ENCODE measurements at regions not wholly inside any gene's neighbourhood (a gene's known extent, or its start where the extent isn't known, plus 50 kb on each side); places are given as distances from the start of the nearest gene placed in this dataset.
"Not testable (repeated sequence)": the region's sequence is repeated elsewhere in the genome, so short reads cannot be mapped to it uniquely, and the experiment has no call there.

- H3K9me3 ChIP-seq (ENCODE audit: insufficient read depth, low read depth), result no peaks in the 10 kb centered on the region
- TF ChIP-seq EZH2 (IDR thresholded peaks at IDR 0.05; ENCODE audit: low read depth) (no peak), CTCF (conservative IDR thresholded peaks at IDR 0.05) (no peak)
- H3K27me3 ChIP-seq (ENCODE audit: insufficient read depth, low read depth), result no peaks in the 10 kb centered on the region
- no peak overlapping the region for H2AFZ ChIP-seq
- H3K9me2 ChIP-seq (ENCODE audit: insufficient read depth), result no peaks in the 10 kb centered on the region; the same call in 1 of the 2 replicates
- POLR2A ChIA-PET (ENCODE audit: unreplicated experiment), result no interaction called here
- no peak overlapping the region for H3K4me3 ChIP-seq
- no peaks in the 10 kb centered on the region for H3K4me1 ChIP-seq (replicated peaks; ENCODE audit: insufficient read depth)
- intact Hi-C loops (cut with micrococcal nuclease; ENCODE audit: unreplicated experiment), result no loop called here
- no TSS peak for BruUV-seq (replicated peaks)
- no peaks in the 10 kb centered on the region for H3K36me3 ChIP-seq (ENCODE audit: low read depth)
- no peak for DNase-seq
- no peak overlapping the region for H3K27ac ChIP-seq
- H3K4me2 ChIP-seq, result no peak overlapping the region
- CTCF ChIA-PET, result no interaction called here
- no peaks in the 10 kb centered on the region for H3K79me2 ChIP-seq (ENCODE audit: low read depth)
- no peaks in the 10 kb centered on the region; the same call in 1 of the 2 replicates for H4K20me1 ChIP-seq (ENCODE audit: insufficient read depth)
- no peaks in the 10 kb centered on the region for H3F3A ChIP-seq (ENCODE audit: insufficient read depth, low read depth)
Observed at GRCh38 chr12:72982356-72982755, 710.2 kb downstream of the TRHDE start.

- ChIA-PET CTCF (no interaction called here), POLR2A (ENCODE audit: unreplicated experiment) (no interaction called here)
- Histone ChIP-seq H3K4me2 (no peak overlapping the region), H3K79me2 (ENCODE audit: low read depth) (no peaks in the 10 kb centered on the region), H3K9me3 (ENCODE audit: insufficient read depth, low read depth) (no peaks in the 10 kb centered on the region), H3K27ac (no peak overlapping the region), H3K27me3 (ENCODE audit: insufficient read depth, low read depth) (no peaks in the 10 kb centered on the region), H3K36me3 (ENCODE audit: low read depth) (no peaks in the 10 kb centered on the region), H3F3A (ENCODE audit: insufficient read depth, low read depth) (no peaks in the 10 kb centered on the region), H3K4me1 (replicated peaks; ENCODE audit: insufficient read depth) (no peaks in the 10 kb centered on the region), H3K4me3 (no peak overlapping the region), H3K9me2 (ENCODE audit: insufficient read depth) (no peaks in the 10 kb centered on the region), H4K20me1 (ENCODE audit: insufficient read depth) (no peaks in the 10 kb centered on the region; the same call in 1 of the 2 replicates), H2AFZ (no peak overlapping the region)
- no TSS peak for BruUV-seq (replicated peaks)
- intact Hi-C loops (cut with micrococcal nuclease; ENCODE audit: unreplicated experiment), result no loop called here
- no peak for DNase-seq
- TF ChIP-seq CTCF (conservative IDR thresholded peaks at IDR 0.05) (no peak), EZH2 (IDR thresholded peaks at IDR 0.05; ENCODE audit: low read depth) (no peak)
Observed at GRCh38 chr12:72986963-72987362, 714.8 kb downstream of the TRHDE start.

- CTCF ChIA-PET, result no interaction called here
- Histone ChIP-seq H3K27ac (no peak overlapping the region), H3K4me2 (no peak overlapping the region), H3K4me3 (no peak overlapping the region), H3K4me1 (replicated peaks; ENCODE audit: insufficient read depth) (no peaks in the 10 kb centered on the region), H2AFZ (no peak overlapping the region), H3K27me3 (ENCODE audit: insufficient read depth, low read depth) (no peaks in the 10 kb centered on the region), H3K9me2 (ENCODE audit: insufficient read depth) (no peaks in the 10 kb centered on the region), H4K20me1 (ENCODE audit: insufficient read depth) (no peaks in the 10 kb centered on the region; the same call in 1 of the 2 replicates), H3K79me2 (ENCODE audit: low read depth) (no peaks in the 10 kb centered on the region), H3F3A (ENCODE audit: insufficient read depth, low read depth) (no peaks in the 10 kb centered on the region), H3K36me3 (ENCODE audit: low read depth) (no peaks in the 10 kb centered on the region), H3K9me3 (ENCODE audit: insufficient read depth, low read depth) (no peaks in the 10 kb centered on the region)
- DNase-seq, result no peak
- intact Hi-C loops (cut with micrococcal nuclease; ENCODE audit: unreplicated experiment), result no loop called here
- TF ChIP-seq EZH2 (IDR thresholded peaks at IDR 0.05; ENCODE audit: low read depth) (no peak), CTCF (conservative IDR thresholded peaks at IDR 0.05) (no peak)
- POLR2A ChIA-PET (ENCODE audit: unreplicated experiment), result no interaction called here
- BruUV-seq (replicated peaks), result no TSS peak
Observed at GRCh38 chr12:72989458-72989947, 717.3 kb downstream of the TRHDE start.

GRCh38 chr12:72995029-72995428 is 722.9 kb downstream of the TRHDE start:
- H3K9me2 ChIP-seq (ENCODE audit: insufficient read depth); H3K36me3 ChIP-seq (ENCODE audit: low read depth); DNase-seq; H3K4me2 ChIP-seq; H3K4me1 ChIP-seq (replicated peaks; ENCODE audit: insufficient read depth); intact Hi-C loops (cut with micrococcal nuclease; ENCODE audit: unreplicated experiment); H3K79me2 ChIP-seq (ENCODE audit: low read depth); H3K27ac ChIP-seq; CTCF ChIA-PET; H4K20me1 ChIP-seq (ENCODE audit: insufficient read depth); BruUV-seq (replicated peaks); POLR2A ChIA-PET (ENCODE audit: unreplicated experiment); H3F3A ChIP-seq (ENCODE audit: insufficient read depth, low read depth); H2AFZ ChIP-seq; H3K9me3 ChIP-seq (ENCODE audit: insufficient read depth, low read depth); H3K4me3 ChIP-seq; H3K27me3 ChIP-seq (ENCODE audit: insufficient read depth, low read depth): not testable (repeated sequence)
